ENCODE measurements at regions not wholly inside any gene's neighbourhood (a gene's known extent, or its start where the extent isn't known, plus 50 kb on each side); places are given as distances from the start of the nearest gene placed in this dataset.

GRCh38 chr10:57884407-57884806, 383.3 kb downstream of the IPMK start:
- H3K4me3 ChIP-seq (ENCODE audit: low read depth, low read length), result no peak overlapping the region
- no peak for TF ChIP-seq CTCF (conservative IDR thresholded peaks at IDR 0.05; ENCODE audit: low read depth, low read length)
- no peak for DNase-seq (ENCODE audit: low read depth)

DNA sequence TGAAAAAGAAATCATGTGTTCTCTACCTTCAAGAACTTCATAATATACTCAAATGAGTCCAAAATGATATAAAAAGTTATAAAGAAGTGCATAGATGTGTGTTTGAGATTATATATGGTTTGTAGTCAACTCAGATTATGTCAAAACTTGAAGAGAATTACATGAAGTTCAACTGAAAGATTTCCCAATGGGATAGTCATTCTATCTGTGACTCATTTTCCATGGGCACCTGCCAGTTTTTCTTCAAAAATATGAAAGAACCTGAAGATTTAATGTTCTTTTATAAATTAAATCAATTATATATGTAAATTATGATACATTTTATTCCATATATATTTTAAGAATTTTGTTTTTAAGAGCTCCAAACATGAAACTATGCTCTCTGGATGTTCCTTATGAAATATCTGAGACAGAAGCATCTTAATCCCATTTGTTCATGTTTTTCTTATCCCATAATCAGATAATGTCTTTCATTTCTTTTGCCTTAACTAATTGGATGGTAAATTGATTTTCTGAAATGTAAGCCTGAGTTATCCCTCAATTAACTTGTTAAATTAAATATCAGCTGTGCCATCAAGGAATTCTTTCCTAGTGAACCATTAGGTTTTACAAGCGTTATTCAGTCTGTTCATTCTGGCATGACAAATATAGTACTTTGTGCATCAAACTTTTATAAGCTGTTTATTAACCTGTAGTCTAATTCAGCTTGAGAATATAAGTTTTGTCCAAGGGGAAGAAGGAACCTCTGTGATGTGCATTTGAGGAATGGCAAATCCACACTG, 387.1 kb downstream of the IPMK start:
- no peak for TF ChIP-seq CTCF (conservative IDR thresholded peaks at IDR 0.05; ENCODE audit: low read depth, low read length)
- H3K4me3 ChIP-seq (ENCODE audit: low read depth, low read length), result no peak overlapping the region
- DNase-seq (ENCODE audit: low read depth), result no peak

DNA sequence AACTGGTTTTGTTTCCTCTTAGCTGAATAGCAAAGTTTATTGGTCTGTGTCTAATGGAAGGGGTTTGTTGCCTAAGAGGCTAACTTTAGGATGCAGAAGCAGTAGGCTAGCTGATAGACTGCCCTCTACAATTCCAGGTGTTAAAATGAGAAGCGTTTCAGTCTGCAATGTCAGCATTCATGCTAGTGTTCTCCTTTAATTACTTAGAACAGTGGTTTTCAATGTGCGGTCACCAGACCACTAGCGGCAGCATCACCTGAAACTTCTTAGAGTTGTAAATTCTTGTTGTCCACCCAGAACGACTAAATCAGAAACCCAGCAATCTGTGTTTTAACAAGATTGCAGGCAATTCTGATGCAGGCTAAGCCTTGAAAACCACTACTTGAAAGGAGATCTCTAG, 392.9 kb downstream of the IPMK start:
- no peak for DNase-seq (ENCODE audit: low read depth)
- TF ChIP-seq CTCF (conservative IDR thresholded peaks at IDR 0.05; ENCODE audit: low read depth, low read length), result no peak
- no peak overlapping the region for H3K4me3 ChIP-seq (ENCODE audit: low read depth, low read length)

- TF ChIP-seq CTCF (conservative IDR thresholded peaks at IDR 0.05; ENCODE audit: low read depth, low read length), result no peak
- H3K4me3 ChIP-seq (ENCODE audit: low read depth, low read length), result no peak overlapping the region
- no peak for DNase-seq (ENCODE audit: low read depth)
Observed at GRCh38 chr10:57867241-57867640, 400.5 kb downstream of the IPMK start.

- no peak for TF ChIP-seq CTCF (conservative IDR thresholded peaks at IDR 0.05; ENCODE audit: low read depth, low read length)
- peak; percentile 56 for DNase-seq (ENCODE audit: low read depth)
- no peak overlapping the region for H3K4me3 ChIP-seq (ENCODE audit: low read depth, low read length)
Observed at GRCh38 chr10:57864765-57865680, 402.7 kb downstream of the IPMK start.

DNA sequence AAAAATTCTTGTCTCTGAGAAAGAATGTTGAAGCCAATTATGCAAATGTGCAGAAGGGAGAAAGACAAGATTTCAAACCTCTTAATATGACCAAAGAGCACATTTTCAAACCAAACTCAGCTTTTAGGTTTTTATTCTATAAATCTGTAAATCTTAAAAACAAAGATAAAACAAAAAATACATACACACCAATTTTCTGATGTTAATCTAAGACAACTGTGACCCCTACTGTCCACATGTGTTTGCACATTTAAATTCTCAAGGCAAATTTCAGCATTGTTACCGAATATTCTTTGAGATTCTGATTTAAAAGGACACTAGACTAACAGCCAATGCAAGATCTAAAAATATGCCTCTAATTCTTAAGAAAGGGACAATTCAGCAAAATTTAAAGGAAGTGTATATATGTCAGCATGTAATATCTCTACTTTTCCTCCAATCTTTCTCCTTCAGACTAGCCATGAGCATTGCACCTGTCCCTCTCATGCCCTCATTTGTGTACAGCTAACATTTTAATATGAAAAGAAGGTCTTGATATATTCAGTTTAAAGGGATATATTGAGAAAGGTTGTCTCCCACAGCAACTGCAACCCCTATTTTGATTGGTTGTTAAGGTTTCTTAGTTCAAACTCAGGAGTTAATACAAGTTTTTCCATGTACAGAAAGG, 417.9 kb downstream of the IPMK start:
- no peak overlapping the region for H3K4me3 ChIP-seq (ENCODE audit: low read depth, low read length)
- TF ChIP-seq CTCF (conservative IDR thresholded peaks at IDR 0.05; ENCODE audit: low read depth, low read length), result peak; percentile 54
- no peak for DNase-seq (ENCODE audit: low read depth)

Data from epithelial cell of proximal tubule (primary cell).